ENCODE measurements at regions not wholly inside any gene's neighbourhood (a gene's known extent, or its start where the extent isn't known, plus 50 kb on each side); places are given as distances from the start of the nearest gene placed in this dataset.
"Not testable (repeated sequence)": the region's sequence is repeated elsewhere in the genome, so short reads cannot be mapped to it uniquely, and the experiment has no call there.

GRCh38 chr15:95635666-95636065, 694.8 kb upstream of the NR2F2 start:
- no peak for DNase-seq (ENCODE audit: low read depth in 1 of 2, low spot score in 1 of 2)
- H3K4me1 ChIP-seq (ENCODE audit: low read depth): no peaks in the 10 kb centered on the region
- H3K9me3 ChIP-seq (ENCODE audit: low read depth): no peaks in the 10 kb centered on the region
- TF ChIP-seq, protein P1, sequence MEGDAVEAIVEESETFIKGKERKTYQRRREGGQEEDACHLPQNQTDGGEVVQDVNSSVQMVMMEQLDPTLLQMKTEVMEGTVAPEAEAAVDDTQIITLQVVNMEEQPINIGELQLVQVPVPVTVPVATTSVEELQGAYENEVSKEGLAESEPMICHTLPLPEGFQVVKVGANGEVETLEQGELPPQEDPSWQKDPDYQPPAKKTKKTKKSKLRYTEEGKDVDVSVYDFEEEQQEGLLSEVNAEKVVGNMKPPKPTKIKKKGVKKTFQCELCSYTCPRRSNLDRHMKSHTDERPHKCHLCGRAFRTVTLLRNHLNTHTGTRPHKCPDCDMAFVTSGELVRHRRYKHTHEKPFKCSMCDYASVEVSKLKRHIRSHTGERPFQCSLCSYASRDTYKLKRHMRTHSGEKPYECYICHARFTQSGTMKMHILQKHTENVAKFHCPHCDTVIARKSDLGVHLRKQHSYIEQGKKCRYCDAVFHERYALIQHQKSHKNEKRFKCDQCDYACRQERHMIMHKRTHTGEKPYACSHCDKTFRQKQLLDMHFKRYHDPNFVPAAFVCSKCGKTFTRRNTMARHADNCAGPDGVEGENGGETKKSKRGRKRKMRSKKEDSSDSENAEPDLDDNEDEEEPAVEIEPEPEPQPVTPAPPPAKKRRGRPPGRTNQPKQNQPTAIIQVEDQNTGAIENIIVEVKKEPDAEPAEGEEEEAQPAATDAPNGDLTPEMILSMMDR (IDR thresholded peaks at IDR 0.05; ENCODE audit: low read depth, low read length): no peak
- H3K27me3 ChIP-seq: no peaks in the 10 kb centered on the region
- no peak overlapping the region for H3K27ac ChIP-seq
- no peaks in the 10 kb centered on the region for H3K36me3 ChIP-seq
- H3K4me3 ChIP-seq: no peak overlapping the region

DNA sequence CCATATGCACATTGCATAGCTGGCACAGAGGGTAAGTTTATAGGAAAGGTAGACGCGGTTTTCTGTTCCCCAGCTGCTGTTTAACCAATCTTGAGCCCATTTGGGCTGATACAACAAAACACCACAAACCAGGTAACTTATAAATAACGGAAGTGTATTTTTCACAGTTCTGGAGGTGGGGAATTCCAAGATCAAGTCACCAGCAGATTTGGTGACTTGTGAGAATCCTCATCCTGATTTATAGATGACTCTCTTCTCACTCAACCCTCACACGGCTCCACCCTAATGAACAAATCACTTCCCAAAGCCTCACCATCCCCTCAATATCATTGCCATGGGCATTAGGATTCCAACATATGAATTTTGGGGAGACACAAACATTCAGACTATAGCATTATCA, 694.4 kb upstream of the NR2F2 start:
- no peaks in the 10 kb centered on the region for H3K9me3 ChIP-seq (ENCODE audit: low read depth)
- no peaks in the 10 kb centered on the region for H3K4me1 ChIP-seq (ENCODE audit: low read depth)
- H3K27ac ChIP-seq: no peak overlapping the region
- no peak overlapping the region for H3K4me3 ChIP-seq
- no peaks in the 10 kb centered on the region for H3K36me3 ChIP-seq
- no peaks in the 10 kb centered on the region for H3K27me3 ChIP-seq
- TF ChIP-seq, protein P1 (IDR thresholded peaks at IDR 0.05; ENCODE audit: low read depth, low read length): no peak
- DNase-seq (ENCODE audit: low read depth in 1 of 2, low spot score in 1 of 2): no peak

DNA sequence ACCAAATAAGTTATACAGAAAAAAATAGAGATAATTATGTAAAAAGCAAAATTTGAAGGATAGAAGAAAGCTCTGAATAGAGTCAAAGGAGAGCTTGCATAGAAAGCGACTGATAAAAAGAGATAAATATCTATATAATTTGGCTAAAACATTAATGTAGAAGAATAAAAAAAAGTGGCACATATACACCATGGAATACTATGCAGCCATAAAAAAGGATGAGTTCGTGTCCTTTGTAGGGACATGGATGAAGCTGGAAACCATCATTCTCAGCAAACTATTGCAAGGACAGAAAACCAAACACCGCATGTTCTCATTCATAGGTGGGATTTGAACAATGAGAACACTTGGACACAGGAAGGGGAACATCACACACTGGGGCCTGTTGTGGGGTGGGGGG, 693.3 kb upstream of the NR2F2 start:
- H3K27ac ChIP-seq; H3K4me1 ChIP-seq (ENCODE audit: low read depth); H3K27me3 ChIP-seq; H3K36me3 ChIP-seq; H3K4me3 ChIP-seq; H3K9me3 ChIP-seq (ENCODE audit: low read depth); DNase-seq (ENCODE audit: low read depth in 1 of 2, low spot score in 1 of 2): not testable (repeated sequence)

- Histone ChIP-seq H3K27ac (no peak overlapping the region), H3K4me3 (no peak overlapping the region), H3K36me3 (no peaks in the 10 kb centered on the region), H3K27me3 (no peaks in the 10 kb centered on the region), H3K4me1 (ENCODE audit: low read depth) (no peaks in the 10 kb centered on the region), H3K9me3 (ENCODE audit: low read depth) (no peaks in the 10 kb centered on the region)
- TF ChIP-seq, protein P1 (IDR thresholded peaks at IDR 0.05; ENCODE audit: low read depth, low read length): no peak
- DNase-seq (ENCODE audit: low read depth in 1 of 2, low spot score in 1 of 2): no peak
These were observed 691.3 kb upstream of the NR2F2 start for GRCh38 chr15:95639208-95639607.

DNA sequence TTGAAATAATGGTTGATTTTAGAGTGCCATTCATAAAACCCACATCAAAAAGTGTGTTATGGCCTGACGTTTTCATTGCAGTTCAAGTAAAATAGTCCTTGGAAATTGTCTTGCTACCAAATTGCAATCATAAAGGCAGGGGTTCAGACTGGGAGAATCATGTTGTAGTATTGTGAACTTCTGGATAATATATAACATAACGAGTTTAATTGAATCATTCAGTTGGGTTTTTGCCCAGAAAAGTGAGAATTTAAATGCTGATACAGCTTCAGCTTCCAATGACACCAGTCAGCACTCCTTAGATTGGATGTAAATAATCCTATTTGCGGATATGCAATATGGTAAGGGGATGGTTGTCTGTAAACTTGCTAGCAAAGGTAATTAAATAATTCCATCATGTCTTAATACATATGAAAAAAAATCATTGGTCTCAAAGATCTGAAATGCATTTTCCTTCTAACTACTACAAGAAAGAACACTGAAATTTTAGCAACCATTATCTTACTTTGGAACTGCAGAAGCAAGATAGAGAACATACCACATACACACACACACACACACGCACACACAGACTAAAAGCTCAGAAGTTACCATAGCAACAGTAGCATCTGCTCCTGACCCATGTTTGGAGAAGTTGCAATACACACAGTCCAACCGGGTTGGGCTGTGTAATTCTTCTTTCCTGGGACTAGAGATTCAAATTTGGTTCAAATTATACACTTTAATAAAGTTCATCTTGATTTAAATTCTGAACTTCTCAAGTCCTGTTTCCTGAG, 686.2 kb upstream of the NR2F2 start:
- no peaks in the 10 kb centered on the region for H3K4me1 ChIP-seq (ENCODE audit: low read depth)
- H3K27ac ChIP-seq: no peak overlapping the region

GRCh38 chr15:95645791-95646338, 684.6 kb upstream of the NR2F2 start:
- H3K36me3 ChIP-seq: no peaks in the 10 kb centered on the region
- DNase-seq (ENCODE audit: low read depth in 1 of 2, low spot score in 1 of 2): no peak

More for the DNA sequence above, 686.2 kb upstream of the NR2F2 start:
- Histone ChIP-seq H3K9me3 (ENCODE audit: low read depth) (no peaks in the 10 kb centered on the region), H3K27me3 (no peaks in the 10 kb centered on the region), H3K4me3 (no peak overlapping the region), H3K36me3 (no peaks in the 10 kb centered on the region)
- DNase-seq (ENCODE audit: low read depth in 1 of 2, low spot score in 1 of 2): peak in 1 of 2 donors; percentile 51
- TF ChIP-seq, protein P1 (IDR thresholded peaks at IDR 0.05; ENCODE audit: low read depth, low read length): no peak

More at GRCh38 chr15:95645791-95646338, 684.6 kb upstream of the NR2F2 start:
- H3K27me3 ChIP-seq: no peaks in the 10 kb centered on the region
- TF ChIP-seq, protein P1 (IDR thresholded peaks at IDR 0.05; ENCODE audit: low read depth, low read length): no peak
- no peak overlapping the region for H3K4me3 ChIP-seq
- no peaks in the 10 kb centered on the region for H3K9me3 ChIP-seq (ENCODE audit: low read depth)
- no peak overlapping the region for H3K27ac ChIP-seq
- no peaks in the 10 kb centered on the region for H3K4me1 ChIP-seq (ENCODE audit: low read depth)

All from cardiac muscle cell (in vitro differentiated cells and primary cell).